ENCODE measurements at regions not wholly inside any gene's neighbourhood (a gene's known extent, or its start where the extent isn't known, plus 50 kb on each side); places are given as distances from the start of the nearest gene placed in this dataset.

DNA sequence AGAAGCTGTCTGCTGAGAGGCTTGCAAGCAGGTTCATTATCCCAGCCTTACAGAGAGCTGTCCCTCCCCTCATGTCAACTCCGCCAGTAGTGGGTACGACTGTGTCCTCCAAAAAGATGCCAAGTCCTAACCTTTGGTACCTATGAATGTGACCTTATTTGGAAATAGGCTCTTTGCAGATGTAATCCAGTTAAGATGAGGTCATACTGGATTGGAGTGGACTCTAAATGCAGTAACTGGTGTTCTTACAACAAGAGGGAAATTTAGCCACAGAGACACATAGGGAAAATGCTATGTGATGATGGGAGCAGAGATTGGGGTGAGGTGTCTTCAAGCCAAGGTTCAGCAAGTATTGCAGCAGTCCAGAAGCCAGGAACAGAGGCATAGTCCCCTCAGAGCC lies 90.8 kb upstream of the FOXP4 start:
- no TSS peak for BruUV-seq (replicated peaks)
- Mint-ChIP-seq H3K4me1 (ENCODE audit: insufficient read depth, unreplicated experiment) (no peaks in the 10 kb centered on the region), H3K36me3 (ENCODE audit: insufficient read depth, unreplicated experiment) (no peaks in the 10 kb centered on the region), H3K4me3 (ENCODE audit: unreplicated experiment) (no peak overlapping the region), H3K27me3 (ENCODE audit: insufficient read depth, unreplicated experiment) (peaks cover 10% of the 10 kb centered on the region), H3K27ac (ENCODE audit: low read depth, unreplicated experiment) (no peak overlapping the region), H3K9me3 (ENCODE audit: unreplicated experiment) (no peaks in the 10 kb centered on the region)
- intact Hi-C loops (cut with micrococcal nuclease) = no loop called here
- DNase-seq (ENCODE audit: unreplicated experiment) = no peak
- CTCF ChIA-PET = no interaction called here
- POLR2A ChIA-PET = no interaction called here
- TF ChIP-seq, protein P1, sequence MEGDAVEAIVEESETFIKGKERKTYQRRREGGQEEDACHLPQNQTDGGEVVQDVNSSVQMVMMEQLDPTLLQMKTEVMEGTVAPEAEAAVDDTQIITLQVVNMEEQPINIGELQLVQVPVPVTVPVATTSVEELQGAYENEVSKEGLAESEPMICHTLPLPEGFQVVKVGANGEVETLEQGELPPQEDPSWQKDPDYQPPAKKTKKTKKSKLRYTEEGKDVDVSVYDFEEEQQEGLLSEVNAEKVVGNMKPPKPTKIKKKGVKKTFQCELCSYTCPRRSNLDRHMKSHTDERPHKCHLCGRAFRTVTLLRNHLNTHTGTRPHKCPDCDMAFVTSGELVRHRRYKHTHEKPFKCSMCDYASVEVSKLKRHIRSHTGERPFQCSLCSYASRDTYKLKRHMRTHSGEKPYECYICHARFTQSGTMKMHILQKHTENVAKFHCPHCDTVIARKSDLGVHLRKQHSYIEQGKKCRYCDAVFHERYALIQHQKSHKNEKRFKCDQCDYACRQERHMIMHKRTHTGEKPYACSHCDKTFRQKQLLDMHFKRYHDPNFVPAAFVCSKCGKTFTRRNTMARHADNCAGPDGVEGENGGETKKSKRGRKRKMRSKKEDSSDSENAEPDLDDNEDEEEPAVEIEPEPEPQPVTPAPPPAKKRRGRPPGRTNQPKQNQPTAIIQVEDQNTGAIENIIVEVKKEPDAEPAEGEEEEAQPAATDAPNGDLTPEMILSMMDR (IDR thresholded peaks at IDR 0.05; ENCODE audit: unreplicated experiment) = no peak

DNA sequence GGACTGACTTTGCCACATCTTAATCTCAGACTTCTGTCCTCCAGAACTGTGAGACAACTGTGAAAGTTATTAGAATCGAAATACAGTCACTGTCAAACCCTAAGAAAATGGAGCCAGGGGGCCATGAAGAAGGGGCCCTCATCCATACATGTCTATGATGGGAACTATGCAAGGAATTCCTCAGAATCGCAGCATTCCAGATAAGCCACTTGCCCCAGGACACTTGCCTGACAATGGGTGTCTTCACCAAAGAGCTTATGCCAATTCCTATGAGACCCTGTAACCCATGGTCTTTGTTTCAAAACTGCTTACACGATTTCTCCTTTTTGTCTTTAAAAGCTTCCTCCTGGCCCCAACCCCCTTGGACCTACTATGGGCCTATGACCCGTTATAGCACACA lies 90.4 kb upstream of the FOXP4 start:
- intact Hi-C loops (cut with micrococcal nuclease) = no loop called here
- ChIA-PET POLR2A (no interaction called here), CTCF (no interaction called here)
- H3K9me3 Mint-ChIP-seq (ENCODE audit: unreplicated experiment) = no peaks in the 10 kb centered on the region
- DNase-seq (ENCODE audit: unreplicated experiment) = no peak
- H3K4me3 Mint-ChIP-seq (ENCODE audit: unreplicated experiment) = no peak overlapping the region
- H3K27me3 Mint-ChIP-seq (ENCODE audit: insufficient read depth, unreplicated experiment) = peaks cover 10% of the 10 kb centered on the region
- no peaks in the 10 kb centered on the region for H3K4me1 Mint-ChIP-seq (ENCODE audit: insufficient read depth, unreplicated experiment)
- H3K27ac Mint-ChIP-seq (ENCODE audit: low read depth, unreplicated experiment) = no peak overlapping the region
- TF ChIP-seq, protein P1 (IDR thresholded peaks at IDR 0.05; ENCODE audit: unreplicated experiment) = no peak
- BruUV-seq (replicated peaks) = no TSS peak
- H3K36me3 Mint-ChIP-seq (ENCODE audit: insufficient read depth, unreplicated experiment) = no peaks in the 10 kb centered on the region

DNA sequence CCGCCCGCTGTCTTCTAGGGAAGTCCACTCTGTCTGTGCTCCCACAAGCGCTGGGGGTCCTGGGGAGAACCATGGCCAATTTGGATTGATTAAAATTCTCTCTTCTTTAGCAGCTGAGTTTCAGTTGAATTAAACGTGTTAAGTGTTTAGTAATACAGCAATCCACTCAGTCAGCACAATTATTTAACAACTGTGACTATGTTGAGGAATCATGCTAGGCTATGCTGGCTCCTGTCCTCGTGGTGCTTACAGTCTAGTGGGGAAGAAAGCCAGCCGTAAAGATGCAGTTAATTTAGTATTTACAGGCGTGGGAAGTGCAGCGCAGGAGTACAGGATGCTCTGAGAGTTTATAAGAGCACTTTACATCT lies 88.9 kb upstream of the FOXP4 start:
- POLR2A ChIA-PET = no interaction called here
- Mint-ChIP-seq H3K36me3 (ENCODE audit: insufficient read depth, unreplicated experiment) (no peaks in the 10 kb centered on the region), H3K27me3 (ENCODE audit: insufficient read depth, unreplicated experiment) (peaks cover 10% of the 10 kb centered on the region)

DNA sequence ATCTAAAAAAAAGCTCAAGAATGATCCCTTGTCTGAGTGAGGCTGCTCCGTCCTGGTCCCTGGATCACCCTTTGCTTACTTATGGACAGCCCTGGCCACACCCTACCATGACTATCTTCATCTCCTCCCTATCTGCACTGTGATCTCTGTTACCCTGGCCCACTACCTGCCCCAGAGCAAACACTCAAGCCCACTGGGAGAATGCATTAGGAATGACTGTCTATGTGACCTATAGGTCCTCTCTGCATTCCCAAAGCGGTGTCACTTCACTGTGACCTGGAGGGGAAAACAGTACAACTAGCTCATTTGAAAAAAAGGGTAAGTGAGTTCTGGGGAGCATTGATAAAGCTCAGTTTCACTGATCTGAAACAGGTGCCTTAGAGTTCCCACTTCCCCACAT lies 86.4 kb upstream of the FOXP4 start:
- ChIA-PET CTCF (interaction anchor here (0.6 to 1.1 kb wide), 2 partner anchors 36 to 433 kb away, joined by 4 to 6 read pairs; no protein-coding TSS in a partner anchor), POLR2A (interaction anchor here (0.6 kb wide), 1 partner anchor 24 kb away, joined by 3 read pairs; no protein-coding TSS in a partner anchor)
- no TSS peak for BruUV-seq (replicated peaks)
- H3K36me3 Mint-ChIP-seq (ENCODE audit: insufficient read depth, unreplicated experiment) = no peaks in the 10 kb centered on the region
- H3K4me1 Mint-ChIP-seq (ENCODE audit: insufficient read depth, unreplicated experiment) = no peaks in the 10 kb centered on the region
- no peak overlapping the region for H3K27ac Mint-ChIP-seq (ENCODE audit: low read depth, unreplicated experiment)
- intact Hi-C loops (cut with micrococcal nuclease) = loop anchor here (5.0 kb wide), 1 partner anchor 92 kb away; no protein-coding TSS in a partner anchor
- no peak overlapping the region for H3K4me3 Mint-ChIP-seq (ENCODE audit: unreplicated experiment)
- TF ChIP-seq, protein P1 (IDR thresholded peaks at IDR 0.05; ENCODE audit: unreplicated experiment) = no peak
- no peak for DNase-seq (ENCODE audit: unreplicated experiment)
- H3K27me3 Mint-ChIP-seq (ENCODE audit: insufficient read depth, unreplicated experiment) = peaks cover 27% of the 10 kb centered on the region
- no peaks in the 10 kb centered on the region for H3K9me3 Mint-ChIP-seq (ENCODE audit: unreplicated experiment)

More for the DNA sequence above, 88.9 kb upstream of the FOXP4 start:
- intact Hi-C loops (cut with micrococcal nuclease) = no loop called here
- no peaks in the 10 kb centered on the region for H3K4me1 Mint-ChIP-seq (ENCODE audit: insufficient read depth, unreplicated experiment)
- DNase-seq (ENCODE audit: unreplicated experiment) = no peak
- H3K4me3 Mint-ChIP-seq (ENCODE audit: unreplicated experiment) = no peak overlapping the region
- CTCF ChIA-PET = interaction anchor here (0.6 to 0.7 kb wide), 2 partner anchors 86 to 403 kb away, joined by 3 to 4 read pairs; no protein-coding TSS in a partner anchor
- no peak overlapping the region for H3K27ac Mint-ChIP-seq (ENCODE audit: low read depth, unreplicated experiment)
- TF ChIP-seq, protein P1 (IDR thresholded peaks at IDR 0.05; ENCODE audit: unreplicated experiment) = no peak
- BruUV-seq (replicated peaks) = no TSS peak
- no peaks in the 10 kb centered on the region for H3K9me3 Mint-ChIP-seq (ENCODE audit: unreplicated experiment)

Measured in MCF 10A (cell line).